GM18508 (cell line): ENCODE measurements at regions not wholly inside any gene's neighbourhood (a gene's known extent, or its start where the extent isn't known, plus 50 kb on each side); places are given as distances from the start of the nearest gene placed in this dataset.
"Not testable (repeated sequence)": the region's sequence is repeated elsewhere in the genome, so short reads cannot be mapped to it uniquely, and the experiment has no call there.

ENCODE experiments used
- ATAC-seq: cut with Tn5 transposase; IDR thresholded peaks from one replicate; pipeline ENCODE4 v1.9.1; 2021; ENCODE audit warnings: moderate number of reproducible peaks; ENCODE audit not compliant: insufficient read depth, unreplicated experiment

DNA sequence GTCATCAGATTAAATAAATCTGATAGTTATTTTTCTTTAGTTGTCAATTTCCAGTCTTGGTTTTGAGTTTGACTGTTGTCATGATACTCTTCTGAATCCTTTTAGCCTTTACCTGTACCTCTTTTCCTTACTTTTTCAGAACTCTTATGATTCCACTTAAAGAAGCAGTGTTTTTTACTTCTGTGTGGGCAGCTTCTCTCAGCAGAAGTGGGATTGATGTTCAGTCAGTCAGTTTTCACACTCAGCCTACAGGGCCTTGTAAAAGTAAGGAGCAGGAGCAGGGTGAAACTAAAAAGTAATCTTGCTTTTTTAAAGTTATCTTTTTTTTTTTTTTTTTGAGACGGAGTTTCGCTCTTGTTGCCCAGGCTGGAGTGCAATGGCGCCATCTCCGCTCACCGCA, 75.1 kb downstream of the HAUS1 start:
- no peak for ATAC-seq

DNA sequence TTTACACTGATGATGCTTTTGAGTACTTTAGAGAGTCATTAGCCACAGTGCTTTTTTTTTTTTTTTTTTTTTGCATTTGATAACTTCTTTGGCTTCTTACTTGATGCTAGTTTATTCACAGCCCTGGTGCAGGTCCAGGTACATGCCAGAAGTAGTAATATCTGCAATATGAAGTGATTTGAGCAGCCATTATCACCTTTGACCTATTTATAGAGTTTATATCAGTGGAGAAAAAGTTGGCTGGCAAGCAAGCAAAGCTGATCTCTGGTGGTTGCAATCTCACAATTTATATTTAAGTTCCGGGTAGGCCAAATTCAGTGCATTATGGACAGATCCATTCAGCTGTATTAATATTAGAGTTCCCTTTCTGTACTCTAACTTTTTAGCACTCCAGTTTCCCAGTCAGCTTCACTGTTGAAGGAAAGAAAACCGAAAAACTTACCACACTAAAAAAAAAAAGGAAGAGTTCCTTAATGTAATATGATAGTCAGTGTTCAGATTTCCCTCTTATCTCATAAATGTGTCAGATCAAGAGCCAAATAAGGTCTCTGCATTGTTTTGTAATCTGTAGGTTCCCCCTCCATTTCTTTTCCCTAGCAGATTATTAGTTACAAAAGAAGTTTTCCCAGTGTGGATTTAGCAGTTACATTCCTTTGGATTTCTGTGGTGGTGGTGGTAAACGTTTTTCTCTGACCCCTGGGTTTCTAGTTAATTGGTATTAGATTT, 78.6 kb downstream of the HAUS1 start:
- ATAC-seq, result no peak

DNA sequence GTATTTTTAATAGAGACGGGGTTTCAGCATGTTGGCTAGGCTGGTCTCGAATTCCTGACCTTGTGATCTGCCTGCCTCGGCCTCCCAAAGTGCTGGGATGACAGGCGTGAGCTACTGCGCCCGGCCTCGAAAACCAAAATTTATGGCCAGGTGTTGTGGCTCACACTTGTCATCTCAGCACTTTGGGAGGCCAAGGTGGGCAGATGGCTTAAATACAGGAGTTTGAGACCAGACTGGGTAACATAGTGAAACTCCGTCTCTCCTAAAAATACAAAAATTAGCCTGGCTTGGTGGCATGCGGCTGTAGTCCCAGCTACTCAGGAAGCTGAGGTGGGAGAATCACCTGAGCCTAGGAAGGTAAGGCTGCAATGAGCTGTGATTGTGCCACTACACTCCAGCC, 80.1 kb downstream of the HAUS1 start:
- ATAC-seq, result not testable (repeated sequence)

DNA sequence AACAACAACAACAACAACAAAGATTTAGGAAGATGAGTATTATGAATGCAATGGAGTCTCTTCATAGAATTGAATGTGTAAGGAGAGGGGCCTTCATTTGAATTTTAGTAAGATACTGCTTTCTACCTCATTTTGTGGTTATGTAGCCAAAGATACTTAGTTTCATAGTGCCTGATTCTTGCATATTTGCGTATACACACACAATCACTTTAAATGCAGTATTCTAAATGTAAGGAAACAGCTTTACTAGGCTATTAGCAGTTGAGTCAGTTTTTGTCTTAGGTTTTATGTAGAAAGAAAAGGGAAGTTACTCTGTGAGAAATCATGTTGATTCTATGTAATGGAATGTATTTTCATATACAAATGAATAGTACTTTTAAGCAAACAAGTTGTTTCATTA, 80.5 kb downstream of the HAUS1 start:
- no peak for ATAC-seq

DNA sequence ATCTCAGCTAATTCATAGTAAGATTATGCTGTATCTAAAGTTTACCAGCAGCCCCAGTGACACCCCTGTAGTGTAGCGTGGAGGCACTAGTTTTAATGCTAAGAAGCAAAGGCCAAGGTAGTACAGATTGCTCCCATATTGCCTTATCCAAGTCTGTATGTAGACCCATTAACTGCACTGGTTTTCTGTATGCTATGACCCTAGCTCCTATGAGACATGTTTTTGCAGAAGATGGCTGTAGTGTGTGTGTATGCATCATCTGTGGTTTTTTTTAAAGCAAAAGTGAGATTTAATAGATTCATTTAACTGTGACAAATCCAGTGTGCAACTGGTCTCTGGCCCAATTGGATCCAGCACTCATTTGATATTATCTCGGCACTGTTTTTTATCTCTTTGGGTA, 86.5 kb downstream of the HAUS1 start:
- no peak for ATAC-seq

DNA sequence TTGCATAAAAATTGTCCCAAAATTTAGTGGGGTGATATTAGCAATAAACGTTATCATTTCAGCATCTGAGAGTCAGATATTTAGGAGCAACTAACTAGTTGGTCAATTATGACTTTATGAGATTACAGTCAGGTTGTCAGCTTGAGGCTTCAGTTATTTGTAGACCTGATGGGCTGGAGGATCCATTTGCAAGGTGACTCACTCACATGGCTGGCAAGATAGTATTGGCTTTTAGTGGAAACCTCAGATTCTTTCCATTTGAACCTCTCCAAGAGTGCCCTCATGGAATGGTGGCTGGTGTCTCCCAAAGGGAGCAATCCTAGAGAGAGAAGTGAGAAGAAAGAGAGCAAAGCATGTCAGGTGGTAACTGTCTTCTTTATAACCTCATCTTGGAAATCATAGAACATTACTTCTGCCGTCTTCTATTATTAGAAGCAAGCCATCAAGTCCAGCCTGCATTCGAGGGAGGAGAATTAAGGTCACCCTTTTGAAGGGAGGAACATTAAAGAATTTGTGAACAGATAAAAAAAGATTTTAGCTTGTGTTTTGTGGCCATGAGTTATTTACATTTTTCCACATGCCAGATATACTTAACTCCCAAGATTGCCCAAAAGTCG, 92.5 kb downstream of the HAUS1 start:
- no peak for ATAC-seq

DNA sequence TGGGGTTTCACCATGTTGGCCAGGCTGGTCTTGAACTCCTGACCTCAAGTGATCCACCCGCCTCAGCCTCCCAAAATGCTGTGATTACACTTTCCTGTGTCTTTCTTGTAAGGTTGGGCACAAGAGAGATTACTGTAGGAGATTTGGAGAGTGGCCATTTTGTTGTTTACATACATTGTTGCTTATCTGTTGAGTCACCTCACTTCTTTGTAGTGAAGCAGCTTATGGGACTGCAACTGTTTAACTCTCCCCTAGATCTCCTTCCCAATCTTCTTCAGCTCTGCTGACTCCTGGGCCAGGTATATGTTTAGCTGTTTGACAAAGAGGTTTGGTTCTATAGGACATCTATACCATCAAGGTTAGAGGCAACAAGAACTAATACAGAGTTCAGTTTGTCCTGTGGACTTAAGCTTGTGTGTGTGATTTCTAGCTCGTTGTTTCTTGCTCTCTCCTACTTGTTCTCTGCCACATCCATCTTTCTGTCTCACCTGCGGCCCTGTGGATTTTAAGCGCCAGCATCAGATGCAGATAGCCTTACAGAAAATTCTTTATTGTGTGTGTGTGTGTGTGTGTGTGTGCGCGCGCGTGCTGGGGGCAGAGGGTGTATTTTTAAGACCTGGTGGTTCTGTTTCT, 95.4 kb downstream of the HAUS1 start:
- ATAC-seq, result no peak

DNA sequence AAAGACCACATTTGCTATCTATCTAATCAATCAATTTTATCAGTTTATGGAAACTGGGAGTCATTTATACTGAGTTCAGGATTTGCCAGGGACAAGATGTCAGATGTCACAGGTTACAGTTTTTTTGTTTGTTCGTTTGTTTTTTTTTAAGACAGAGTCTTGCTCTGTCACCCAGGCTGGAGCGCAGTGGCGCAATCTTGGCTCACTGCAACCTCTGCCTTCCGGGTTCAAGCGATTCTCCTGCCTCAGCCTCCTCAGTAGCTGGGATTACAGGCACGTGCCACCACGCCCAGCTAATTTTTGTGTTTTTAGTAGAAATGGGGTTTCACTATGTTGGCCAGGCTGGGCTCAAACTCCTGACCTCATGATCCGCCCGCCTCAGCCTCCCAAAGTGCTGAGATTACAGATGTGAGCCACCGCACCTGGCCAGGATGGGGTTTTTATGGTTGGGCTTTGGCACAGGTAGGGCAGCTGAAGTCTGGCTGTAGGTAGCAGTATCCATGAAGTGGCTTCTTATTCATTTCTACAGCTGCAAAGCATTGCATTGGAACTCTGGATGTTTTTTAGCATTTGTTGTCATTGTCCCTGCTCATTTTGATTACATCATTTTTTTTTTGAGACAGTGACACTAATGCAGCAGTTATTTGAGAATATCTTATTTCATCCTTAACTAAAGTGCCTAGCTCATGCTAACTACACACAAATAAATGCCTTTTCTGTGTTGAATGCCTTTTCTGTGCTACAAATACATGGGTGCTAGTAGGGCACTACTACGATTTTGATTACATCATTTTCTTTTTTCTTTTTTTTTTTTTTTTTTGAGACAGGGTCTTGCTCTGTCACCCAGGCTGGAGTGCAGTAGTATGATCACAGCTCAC, 96.2 kb downstream of the HAUS1 start:
- ATAC-seq, result not testable (repeated sequence)

DNA sequence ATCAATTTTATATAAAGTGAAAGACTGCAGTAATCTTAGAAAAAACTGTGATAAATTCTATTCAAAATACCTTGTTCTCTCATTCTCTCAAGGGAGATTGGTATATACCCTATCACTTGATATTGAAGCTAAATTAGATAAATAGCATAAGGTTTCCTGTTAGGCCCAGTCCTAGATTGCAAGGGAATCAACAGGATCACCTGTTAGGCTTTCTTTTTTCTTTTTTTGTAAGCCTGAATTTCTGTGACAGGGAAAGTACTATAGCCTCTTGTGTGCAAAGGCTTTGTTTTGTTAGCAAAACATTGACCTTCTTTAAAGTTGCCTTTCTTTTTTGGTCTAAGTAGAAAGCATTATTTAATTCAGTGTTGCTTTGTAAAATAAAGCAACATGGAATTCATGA, 100.0 kb downstream of the HAUS1 start:
- no peak for ATAC-seq

DNA sequence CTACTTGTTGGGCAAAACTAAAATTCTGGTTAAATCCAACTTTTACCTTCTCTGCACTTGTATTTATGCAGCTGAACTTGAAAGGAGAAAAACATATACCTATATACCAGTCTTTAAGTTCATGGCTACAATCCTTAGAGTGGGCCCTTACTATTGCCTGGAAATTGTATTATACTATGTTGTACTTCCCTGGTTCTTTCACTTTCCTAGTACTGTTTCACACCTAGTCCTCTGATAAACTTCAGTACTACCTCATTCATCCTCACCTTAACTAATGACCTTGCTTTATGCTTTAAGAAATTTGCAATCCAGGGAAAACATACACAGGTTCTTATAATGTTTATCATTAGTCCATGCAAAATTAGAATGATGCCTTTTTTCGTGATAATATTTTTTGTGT, 103.8 kb downstream of the HAUS1 start:
- no peak for ATAC-seq

DNA sequence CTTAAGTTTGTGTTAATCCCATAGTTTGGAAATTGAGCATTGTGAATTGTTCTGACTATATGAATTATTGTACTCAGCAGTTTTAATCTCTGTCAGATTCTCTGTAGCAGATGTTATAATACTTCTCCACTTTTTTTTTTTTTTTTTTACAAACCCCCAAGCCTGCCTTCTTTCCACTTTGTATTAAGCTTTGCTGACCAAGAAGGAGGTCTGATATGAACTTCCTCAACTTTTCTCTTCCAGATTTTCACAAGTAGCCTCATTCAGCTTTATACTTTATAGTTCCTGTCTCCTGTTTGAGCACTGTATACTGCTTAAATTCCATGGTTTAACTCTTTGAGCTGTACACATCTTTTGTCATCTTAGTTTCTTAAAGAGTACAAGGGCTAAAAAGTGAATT, 105.0 kb downstream of the HAUS1 start:
- ATAC-seq, result no peak

DNA sequence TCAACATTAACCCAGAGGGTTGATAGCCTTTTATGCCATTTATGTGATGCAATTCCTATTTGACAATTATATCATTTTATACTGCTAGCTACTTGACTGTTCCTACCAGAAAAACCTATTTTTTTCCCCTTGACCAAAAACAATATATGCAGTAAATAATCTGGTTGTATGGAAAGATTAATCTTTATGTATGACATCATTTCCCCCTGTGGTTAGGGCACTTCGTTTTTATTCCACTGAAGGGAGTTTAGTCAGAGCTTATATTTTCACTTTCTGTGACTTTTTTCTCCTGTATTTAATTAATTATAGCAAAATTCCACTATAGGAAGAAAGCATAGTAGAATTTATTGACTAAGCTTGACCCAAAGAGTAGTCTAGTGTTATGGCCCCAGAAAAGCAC, 107.6 kb downstream of the HAUS1 start:
- no peak for ATAC-seq

DNA sequence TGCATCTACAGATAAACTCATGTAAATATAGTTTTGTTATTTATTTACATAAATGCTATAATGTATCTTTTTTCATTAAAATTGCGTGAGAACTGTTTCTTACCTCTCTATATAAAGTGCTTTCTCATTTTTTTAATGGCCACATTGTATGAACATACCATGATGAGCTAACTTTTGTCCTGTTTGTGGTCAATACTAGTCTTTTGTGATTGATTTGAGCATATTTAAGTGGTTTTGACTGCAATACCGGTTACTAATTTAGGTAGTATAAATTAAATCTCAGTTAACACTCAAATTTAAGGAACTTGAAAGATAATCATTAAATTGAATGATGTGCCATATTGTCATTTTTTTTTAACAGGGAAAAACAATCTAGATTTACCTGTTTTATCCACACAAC, 108.2 kb downstream of the HAUS1 start:
- no peak for ATAC-seq

DNA sequence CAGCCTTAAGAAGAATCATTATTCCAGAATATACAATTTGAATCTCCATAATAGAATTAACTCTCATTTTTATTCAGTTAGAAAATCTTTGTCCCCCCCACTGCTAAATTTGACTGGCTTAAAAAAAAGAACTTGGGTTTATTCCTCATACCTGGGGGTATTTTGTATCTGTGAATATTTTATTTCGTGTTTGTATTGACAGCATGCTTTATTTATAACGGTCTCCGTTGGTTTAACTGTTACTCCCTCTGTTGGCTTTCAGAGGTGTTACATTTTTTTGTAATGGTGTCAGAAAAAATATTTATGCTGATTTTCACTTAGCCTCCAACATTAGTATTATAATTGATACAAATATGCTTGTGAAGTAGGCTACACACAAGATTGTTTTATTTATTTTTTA, 109.1 kb downstream of the HAUS1 start:
- no peak for ATAC-seq

DNA sequence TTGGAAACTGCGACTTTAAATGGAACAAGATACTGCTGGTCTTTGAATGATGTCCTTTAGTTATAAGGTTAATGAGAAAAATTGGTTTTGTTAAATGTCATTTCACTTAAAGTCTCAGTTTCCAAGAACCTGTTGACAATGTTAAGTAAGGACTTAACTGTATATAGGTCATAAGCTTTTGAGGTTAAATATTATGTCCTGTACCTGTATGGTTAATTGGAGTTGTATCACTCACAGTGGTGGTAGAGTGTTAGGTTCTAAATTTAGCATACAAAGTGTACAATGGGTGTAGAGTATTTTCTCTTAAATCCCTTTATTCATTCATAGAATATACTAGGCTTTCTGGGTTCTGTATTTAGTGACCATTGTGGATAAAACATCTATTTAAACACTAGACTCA, 110.2 kb downstream of the HAUS1 start:
- ATAC-seq, result no peak

DNA sequence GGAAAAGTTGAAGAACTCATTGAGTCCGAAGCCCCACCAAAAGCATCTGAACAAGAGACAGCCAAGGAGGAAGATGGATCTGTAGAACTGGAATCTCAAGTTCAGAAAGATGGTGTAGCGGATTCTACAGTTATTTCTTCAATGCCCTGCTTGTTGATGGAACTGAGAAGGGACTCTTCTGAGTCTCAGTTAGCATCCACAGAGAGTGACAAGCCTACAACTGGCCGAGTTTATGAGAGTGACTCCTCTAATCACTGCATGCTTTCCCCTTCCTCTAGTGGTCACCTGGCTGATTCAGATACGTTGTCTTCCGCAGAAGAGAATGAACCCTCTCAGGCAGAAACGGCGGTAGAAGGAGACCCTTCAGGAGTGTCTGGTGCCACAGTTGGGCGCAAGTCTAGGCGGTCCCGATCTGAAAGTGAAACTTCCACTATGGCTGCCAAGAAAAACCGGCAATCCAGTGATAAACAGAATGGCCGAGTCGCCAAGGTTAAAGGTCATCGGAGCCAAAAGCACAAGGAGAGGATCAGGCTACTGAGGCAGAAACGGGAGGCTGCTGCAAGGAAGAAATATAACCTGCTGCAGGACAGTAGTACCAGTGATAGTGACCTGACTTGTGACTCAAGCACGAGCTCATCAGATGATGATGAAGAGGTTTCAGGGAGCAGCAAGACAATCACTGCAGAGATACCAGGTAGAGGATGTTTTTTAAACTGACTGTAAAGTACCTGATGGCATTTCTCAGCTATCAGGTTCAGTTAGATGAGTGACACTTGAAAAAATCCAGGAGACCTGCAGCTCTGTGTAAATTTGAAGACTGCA, 111.9 kb downstream of the HAUS1 start:
- no peak for ATAC-seq

DNA sequence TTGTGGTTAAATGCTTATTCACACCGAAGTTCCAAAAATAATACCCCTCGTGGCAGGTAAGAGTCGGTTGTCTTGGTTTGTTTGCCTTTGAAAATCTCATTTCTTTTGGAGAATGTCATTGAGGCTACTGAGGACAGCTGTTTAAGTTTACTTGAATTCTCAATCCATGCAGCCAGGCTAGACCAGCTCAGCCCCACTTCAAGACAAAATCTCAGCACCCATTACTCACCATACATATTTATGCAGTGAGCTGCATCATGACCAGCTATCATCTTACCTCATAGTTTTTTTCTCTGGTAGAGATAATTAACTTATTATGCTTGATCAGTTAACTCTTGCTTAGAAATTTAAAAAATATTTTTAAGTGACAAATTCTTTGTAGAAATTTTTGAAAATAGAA, 115.9 kb downstream of the HAUS1 start:
- ATAC-seq, result no peak

DNA sequence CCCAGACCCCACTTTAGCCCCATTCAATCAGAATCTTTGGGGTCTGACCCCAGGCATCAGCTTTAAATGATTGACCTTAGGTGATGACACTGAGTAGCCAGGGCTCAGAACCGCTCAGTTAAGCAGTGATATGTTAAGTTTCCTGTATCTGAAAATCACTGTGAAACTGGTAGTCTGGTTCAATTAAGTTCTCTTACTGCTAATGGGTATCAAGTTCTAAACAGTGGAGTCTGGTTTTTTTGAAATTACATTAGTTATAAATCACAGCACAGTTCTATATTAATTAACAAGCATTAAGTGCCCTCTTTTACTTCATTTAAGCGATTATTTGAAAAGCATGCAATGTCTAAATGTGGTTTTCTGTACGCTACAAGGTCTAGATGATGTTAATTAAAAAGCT, 117.9 kb downstream of the HAUS1 start:
- ATAC-seq, result no peak

DNA sequence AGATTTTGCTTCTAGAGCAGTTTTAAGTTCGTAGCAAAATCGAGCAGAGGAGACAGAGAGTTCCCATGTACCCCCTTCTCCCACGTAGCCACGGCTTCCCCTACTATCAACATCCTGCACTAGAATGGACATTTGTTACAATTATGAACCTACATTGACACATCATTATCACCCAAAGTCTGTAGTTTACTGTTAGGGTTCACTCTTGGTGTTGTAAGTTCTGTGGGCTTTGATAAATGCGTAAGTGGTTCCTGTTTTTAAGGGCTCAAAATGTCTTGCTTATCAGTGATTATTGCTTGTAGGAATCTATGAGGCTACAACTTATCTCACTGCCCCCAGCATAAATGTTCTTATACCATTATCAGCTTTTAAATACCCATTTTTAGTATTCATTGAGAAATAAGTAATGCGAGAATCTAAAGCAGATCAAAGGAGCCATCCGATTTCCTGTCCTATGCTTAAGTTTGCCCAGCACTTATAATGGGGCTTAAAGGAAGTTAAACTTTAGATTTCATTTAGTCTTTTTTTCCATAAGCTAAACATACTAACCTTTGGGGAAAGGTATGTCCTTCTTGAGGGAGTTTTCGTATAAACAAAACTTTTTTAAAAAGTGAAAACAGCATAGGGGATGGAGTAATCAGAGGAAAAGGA, 118.7 kb downstream of the HAUS1 start:
- ATAC-seq, result no peak
